DND-41 (cell line): ENCODE measurements at regions not wholly inside any gene's neighbourhood (a gene's known extent, or its start where the extent isn't known, plus 50 kb on each side); places are given as distances from the start of the nearest gene placed in this dataset.

Experiments used
- ATAC-seq: fragments of 200-7000 bp; cut with Tn5 transposase; 3 replicates; pipeline ENCODE4 v1.9.1; 2021; ENCODE audit warnings: low read depth; ENCODE audit not compliant: insufficient read depth
- DNase-seq: peaks from one replicate; pipeline ENCODE4 v3.0.0-alpha.2; 2020
- H2AFZ ChIP-seq: 2 replicates; pipeline ENCODE4 v1.6.0; 2012; ENCODE audit warnings: low read depth, low read length
- H3K27ac ChIP-seq: 2 replicates; pipeline ENCODE4 v1.5.1; 2012; ENCODE audit warnings: low read length, inconsistent platforms
- H3K27me3 ChIP-seq: fragments of 200-600 bp; sonication (generic); 2 replicates; pipeline ENCODE4 v1.6.0; 2012; ENCODE audit warnings: low read length, mild to moderate bottlenecking, inconsistent platforms; ENCODE audit not compliant: insufficient read depth, poor library complexity
- H3K36me3 ChIP-seq: 2 replicates; pipeline ENCODE4 v1.5.1; 2012; ENCODE audit warnings: low read length, inconsistent platforms; ENCODE audit not compliant: insufficient read depth
- H3K4me1 ChIP-seq: 2 replicates; pipeline ENCODE4 v1.5.1; 2012; ENCODE audit warnings: mild to moderate bottlenecking, low read length; ENCODE audit not compliant: insufficient read depth
- H3K4me2 ChIP-seq: 2 replicates; pipeline ENCODE4 v1.6.0; 2012; ENCODE audit warnings: mild to moderate bottlenecking, moderate library complexity, low read length, inconsistent platforms; ENCODE audit not compliant: insufficient read depth
- H3K4me3 ChIP-seq, 2 experiments: fragments of 200-600 bp in 1 of 2; shearing (Covaris generic) in 1 of 2; 2 replicates each; pipeline ENCODE4 v1.5.1; 2012 to 2016; ENCODE audit warnings: inconsistent platforms in 2 of 2, low read length in 2 of 2, mild to moderate bottlenecking in 2 of 2, low read depth in 1 of 2, moderate library complexity in 1 of 2
- H3K79me2 ChIP-seq: 2 replicates; pipeline ENCODE4 v1.6.0; 2012; ENCODE audit warnings: low read length, inconsistent platforms; ENCODE audit not compliant: insufficient read depth
- H3K9ac ChIP-seq: 2 replicates; pipeline ENCODE4 v1.6.0; 2012; ENCODE audit warnings: low read depth, mild to moderate bottlenecking, inconsistent platforms, low read length, moderate library complexity
- H3K9me3 ChIP-seq: 2 replicates; pipeline ENCODE4 v1.5.1; 2012; ENCODE audit warnings: low read length, moderate library complexity, mild to moderate bottlenecking, inconsistent platforms; ENCODE audit not compliant: insufficient read depth, severe bottlenecking
- H4K20me1 ChIP-seq: 2 replicates; pipeline ENCODE4 v1.6.0; 2012; ENCODE audit warnings: low read length; ENCODE audit not compliant: insufficient read depth
- CTCF ChIP-seq: IDR thresholded peaks from 2 replicates; pipeline ENCODE4 v1.5.1; 2012; ENCODE audit warnings: borderline replicate concordance, low read length, moderate library complexity, mild to moderate bottlenecking; ENCODE audit not compliant: poor library complexity, severe bottlenecking; ENCODE audit errors: extremely low read depth
- EZH2 ChIP-seq: IDR thresholded peaks from 3 replicates; pipeline ENCODE4 v1.6.1; 2012; ENCODE audit warnings: borderline replicate concordance, low read depth, mild to moderate bottlenecking, moderate library complexity, low read length, inconsistent platforms; ENCODE audit not compliant: severe bottlenecking

DNA sequence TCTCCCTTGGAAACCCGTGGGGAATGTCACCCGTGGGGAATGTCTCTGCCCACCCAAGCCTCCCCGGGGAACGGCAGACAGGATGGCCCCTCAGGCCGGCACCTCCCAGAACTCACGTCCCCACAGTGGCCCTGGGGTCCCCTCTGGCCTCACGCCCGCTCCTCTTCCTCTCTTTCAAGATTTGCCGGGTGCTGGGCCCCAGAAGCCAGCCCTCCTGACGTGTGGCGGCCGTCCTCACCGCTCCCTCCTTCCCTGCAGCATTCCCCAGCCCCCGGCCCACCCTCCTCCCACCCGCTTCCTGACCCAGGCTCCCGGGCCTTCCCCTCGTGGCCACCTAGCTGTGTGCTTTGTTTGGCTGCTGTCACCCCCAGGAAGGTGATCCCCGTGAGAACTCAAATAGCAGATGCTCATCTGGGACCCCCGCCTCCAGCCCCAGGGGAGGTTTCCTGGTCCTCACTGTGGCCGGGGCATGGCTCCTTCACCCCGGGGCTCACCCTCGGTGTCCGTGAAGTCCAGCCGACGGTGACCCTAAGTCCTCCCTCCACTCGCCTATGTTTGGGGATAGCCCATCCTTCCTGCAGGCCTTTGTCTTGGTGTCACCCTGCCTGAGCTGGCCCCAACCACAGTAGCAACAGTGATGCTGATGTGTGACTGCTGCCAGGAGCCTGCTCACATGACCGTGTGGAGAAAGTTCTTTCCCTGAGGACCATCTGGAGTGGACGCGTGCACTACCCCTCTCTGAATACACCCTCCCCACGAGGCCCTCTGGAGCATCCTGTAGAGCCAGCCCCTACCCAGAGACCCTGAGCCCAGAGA is 163.3 kb upstream of the IER5L start:
- no peaks in the 10 kb centered on the region for H3K4me1 ChIP-seq
- no peak overlapping the region for H3K27ac ChIP-seq
- no peak overlapping the region for H3K9ac ChIP-seq
- H3K4me3 ChIP-seq = no peak overlapping the region
- H3K4me2 ChIP-seq = no peak overlapping the region
- H3K36me3 ChIP-seq = no peaks in the 10 kb centered on the region
- ATAC-seq (no peak), DNase-seq (no peak)
- peaks cover 13% of the 10 kb centered on the region for H3K27me3 ChIP-seq
- H3K9me3 ChIP-seq = no peaks in the 10 kb centered on the region
- TF ChIP-seq EZH2 = no peak
- TF ChIP-seq CTCF = no peak
- no peaks in the 10 kb centered on the region for H3K79me2 ChIP-seq
- no peak overlapping the region for H2AFZ ChIP-seq
- H4K20me1 ChIP-seq = no peaks in the 10 kb centered on the region; the same call in 1 of the 2 replicates

- no peak for DNase-seq
- no peak for TF ChIP-seq CTCF
- TF ChIP-seq EZH2 = no peak
- Histone ChIP-seq H3K27ac (no peak overlapping the region), H3K4me2 (no peak overlapping the region), H3K79me2 (no peaks in the 10 kb centered on the region), H4K20me1 (no peaks in the 10 kb centered on the region; the same call in 1 of the 2 replicates), H3K27me3 (peaks cover 19% of the 10 kb centered on the region), H2AFZ (no peak overlapping the region), H3K9ac (no peak overlapping the region), H3K9me3 (no peaks in the 10 kb centered on the region), H3K4me3 (no peak overlapping the region), H3K36me3 (no peaks in the 10 kb centered on the region), H3K4me1 (no peaks in the 10 kb centered on the region)
- ATAC-seq = no peak
Measured at GRCh38 chr9:129340427-129341170, 162.5 kb upstream of the IER5L start.

GRCh38 chr9:129339539-129340157 is 161.6 kb upstream of the IER5L start:
- no peaks in the 10 kb centered on the region for H3K4me1 ChIP-seq
- H3K9me3 ChIP-seq = no peaks in the 10 kb centered on the region
- H3K79me2 ChIP-seq = no peaks in the 10 kb centered on the region
- no peaks in the 10 kb centered on the region; the same call in 1 of the 2 replicates for H4K20me1 ChIP-seq
- ATAC-seq = no peak
- peaks cover 21% of the 10 kb centered on the region for H3K27me3 ChIP-seq
- H3K4me3 ChIP-seq = no peak overlapping the region
- TF ChIP-seq EZH2 = no peak
- TF ChIP-seq CTCF = no peak
- H3K9ac ChIP-seq = no peak overlapping the region
- H3K36me3 ChIP-seq = no peaks in the 10 kb centered on the region
- no peak overlapping the region for H2AFZ ChIP-seq
- H3K4me2 ChIP-seq = no peak overlapping the region
- no peak overlapping the region for H3K27ac ChIP-seq
- no peak for DNase-seq
